ENCODE measurements at regions not wholly inside any gene's neighbourhood (a gene's known extent, or its start where the extent isn't known, plus 50 kb on each side); places are given as distances from the start of the nearest gene placed in this dataset.
A peak's percentile ranks its signal among the peaks of the same experiment; 100 is the strongest.
"Not testable (repeated sequence)": the region's sequence is repeated elsewhere in the genome, so short reads cannot be mapped to it uniquely, and the experiment has no call there.

GRCh38 chr13:27362064-27362751 lies 62.2 kb upstream of the GTF3A start:
- H3K4me3 ChIP-seq (replicated peaks; ENCODE audit: low read depth, low read length): peak overlapping the region; percentile 60
- DNase-seq (ENCODE audit: low read depth): peak; percentile 83
- TF ChIP-seq, protein P1, sequence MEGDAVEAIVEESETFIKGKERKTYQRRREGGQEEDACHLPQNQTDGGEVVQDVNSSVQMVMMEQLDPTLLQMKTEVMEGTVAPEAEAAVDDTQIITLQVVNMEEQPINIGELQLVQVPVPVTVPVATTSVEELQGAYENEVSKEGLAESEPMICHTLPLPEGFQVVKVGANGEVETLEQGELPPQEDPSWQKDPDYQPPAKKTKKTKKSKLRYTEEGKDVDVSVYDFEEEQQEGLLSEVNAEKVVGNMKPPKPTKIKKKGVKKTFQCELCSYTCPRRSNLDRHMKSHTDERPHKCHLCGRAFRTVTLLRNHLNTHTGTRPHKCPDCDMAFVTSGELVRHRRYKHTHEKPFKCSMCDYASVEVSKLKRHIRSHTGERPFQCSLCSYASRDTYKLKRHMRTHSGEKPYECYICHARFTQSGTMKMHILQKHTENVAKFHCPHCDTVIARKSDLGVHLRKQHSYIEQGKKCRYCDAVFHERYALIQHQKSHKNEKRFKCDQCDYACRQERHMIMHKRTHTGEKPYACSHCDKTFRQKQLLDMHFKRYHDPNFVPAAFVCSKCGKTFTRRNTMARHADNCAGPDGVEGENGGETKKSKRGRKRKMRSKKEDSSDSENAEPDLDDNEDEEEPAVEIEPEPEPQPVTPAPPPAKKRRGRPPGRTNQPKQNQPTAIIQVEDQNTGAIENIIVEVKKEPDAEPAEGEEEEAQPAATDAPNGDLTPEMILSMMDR (IDR thresholded peaks at IDR 0.05; ENCODE audit: low read length, missing control alignments): peak; percentile 96

GRCh38 chr13:27363637-27364036 lies 60.8 kb upstream of the GTF3A start:
- not testable (repeated sequence) for H3K4me3 ChIP-seq (replicated peaks; ENCODE audit: low read depth, low read length); DNase-seq (ENCODE audit: low read depth)

DNA sequence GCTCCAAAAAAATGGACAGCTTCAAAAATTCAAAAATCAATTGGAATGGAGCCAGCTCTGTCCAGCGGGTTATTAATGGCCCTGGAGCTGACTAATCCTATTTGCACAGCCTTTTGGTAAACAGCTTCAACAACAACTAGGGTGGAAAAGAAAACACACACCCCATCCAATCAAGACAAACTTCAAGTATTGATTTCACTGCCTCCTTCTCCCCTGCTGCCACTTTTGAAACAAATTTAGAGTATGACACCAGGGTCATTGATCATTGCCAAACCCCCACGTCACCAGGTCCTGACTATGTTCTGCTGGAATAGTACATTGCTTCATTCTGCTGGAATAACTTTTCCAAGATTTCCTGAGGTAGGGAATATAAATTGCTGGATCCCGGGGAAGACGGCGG lies 56.8 kb upstream of the GTF3A start:
- no peak overlapping the region for H3K4me3 ChIP-seq (replicated peaks; ENCODE audit: low read depth, low read length)
- no peak for DNase-seq (ENCODE audit: low read depth)
- TF ChIP-seq, protein P1 (IDR thresholded peaks at IDR 0.05; ENCODE audit: low read length, missing control alignments): no peak

GRCh38 chr13:27370305-27370872 lies 54.0 kb upstream of the GTF3A start:
- TF ChIP-seq, protein P1 (IDR thresholded peaks at IDR 0.05; ENCODE audit: low read length, missing control alignments): no peak
- DNase-seq (ENCODE audit: low read depth): no peak
- H3K4me3 ChIP-seq (replicated peaks; ENCODE audit: low read depth, low read length): no peak overlapping the region

GRCh38 chr13:27371932-27372331 lies 52.5 kb upstream of the GTF3A start:
- DNase-seq (ENCODE audit: low read depth): no peak
- TF ChIP-seq, protein P1 (IDR thresholded peaks at IDR 0.05; ENCODE audit: low read length, missing control alignments): no peak
- H3K4me3 ChIP-seq (replicated peaks; ENCODE audit: low read depth, low read length): no peak overlapping the region

DNA sequence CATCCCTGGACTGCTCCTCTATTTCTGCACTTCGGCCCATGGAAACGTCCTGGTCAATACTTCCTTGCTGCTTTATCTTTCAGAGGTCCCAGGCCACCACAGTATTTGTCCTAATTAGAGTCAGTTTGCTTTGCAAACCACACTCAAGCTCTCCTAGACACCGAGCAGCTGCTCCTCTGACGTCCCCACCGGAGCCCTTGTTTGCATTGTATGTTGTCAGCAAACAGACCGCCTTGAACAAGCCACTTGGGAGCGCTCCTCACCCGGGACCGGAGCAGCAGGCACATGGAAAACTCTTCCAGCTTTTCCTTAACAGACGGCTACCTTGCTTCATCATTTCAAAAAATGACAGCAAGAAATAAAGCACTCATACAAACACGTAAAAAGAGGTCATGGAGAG lies 51.5 kb upstream of the GTF3A start:
- peak; percentile 18 for DNase-seq (ENCODE audit: low read depth)
- H3K4me3 ChIP-seq (replicated peaks; ENCODE audit: low read depth, low read length): no peak overlapping the region
- TF ChIP-seq, protein P1 (IDR thresholded peaks at IDR 0.05; ENCODE audit: low read length, missing control alignments): no peak

- TF ChIP-seq, protein P1 (IDR thresholded peaks at IDR 0.05; ENCODE audit: low read length, missing control alignments): no peak
- H3K4me3 ChIP-seq (replicated peaks; ENCODE audit: low read depth, low read length): no peak overlapping the region
- DNase-seq (ENCODE audit: low read depth): no peak
Observed at GRCh38 chr13:27374126-27374613, 50.2 kb upstream of the GTF3A start.

Measured in fibroblast of pulmonary artery (primary cell).